ENCODE measurements at regions not wholly inside any gene's neighbourhood (a gene's known extent, or its start where the extent isn't known, plus 50 kb on each side); places are given as distances from the start of the nearest gene placed in this dataset.

DNA sequence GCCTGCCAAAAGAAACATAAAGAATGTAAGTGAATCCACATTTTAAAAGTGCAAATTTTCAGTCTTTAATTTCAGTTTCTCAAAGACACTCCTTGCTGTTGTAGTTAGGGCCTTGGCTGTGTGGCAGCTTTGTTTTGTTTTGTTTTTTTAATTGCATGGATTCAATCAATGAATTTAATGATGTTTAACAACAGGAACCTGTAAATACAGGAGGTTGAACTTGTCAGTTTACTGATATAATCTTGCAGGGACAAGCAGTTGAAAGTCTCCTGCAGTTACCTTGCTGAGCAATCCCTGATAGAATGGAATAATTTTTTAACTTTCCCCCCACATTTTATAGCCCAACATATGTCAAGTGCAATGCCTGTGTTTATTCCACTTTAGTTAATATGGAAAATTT lies 528.3 kb upstream of the PCDH7 start:
- TF ChIP-seq, protein P1, sequence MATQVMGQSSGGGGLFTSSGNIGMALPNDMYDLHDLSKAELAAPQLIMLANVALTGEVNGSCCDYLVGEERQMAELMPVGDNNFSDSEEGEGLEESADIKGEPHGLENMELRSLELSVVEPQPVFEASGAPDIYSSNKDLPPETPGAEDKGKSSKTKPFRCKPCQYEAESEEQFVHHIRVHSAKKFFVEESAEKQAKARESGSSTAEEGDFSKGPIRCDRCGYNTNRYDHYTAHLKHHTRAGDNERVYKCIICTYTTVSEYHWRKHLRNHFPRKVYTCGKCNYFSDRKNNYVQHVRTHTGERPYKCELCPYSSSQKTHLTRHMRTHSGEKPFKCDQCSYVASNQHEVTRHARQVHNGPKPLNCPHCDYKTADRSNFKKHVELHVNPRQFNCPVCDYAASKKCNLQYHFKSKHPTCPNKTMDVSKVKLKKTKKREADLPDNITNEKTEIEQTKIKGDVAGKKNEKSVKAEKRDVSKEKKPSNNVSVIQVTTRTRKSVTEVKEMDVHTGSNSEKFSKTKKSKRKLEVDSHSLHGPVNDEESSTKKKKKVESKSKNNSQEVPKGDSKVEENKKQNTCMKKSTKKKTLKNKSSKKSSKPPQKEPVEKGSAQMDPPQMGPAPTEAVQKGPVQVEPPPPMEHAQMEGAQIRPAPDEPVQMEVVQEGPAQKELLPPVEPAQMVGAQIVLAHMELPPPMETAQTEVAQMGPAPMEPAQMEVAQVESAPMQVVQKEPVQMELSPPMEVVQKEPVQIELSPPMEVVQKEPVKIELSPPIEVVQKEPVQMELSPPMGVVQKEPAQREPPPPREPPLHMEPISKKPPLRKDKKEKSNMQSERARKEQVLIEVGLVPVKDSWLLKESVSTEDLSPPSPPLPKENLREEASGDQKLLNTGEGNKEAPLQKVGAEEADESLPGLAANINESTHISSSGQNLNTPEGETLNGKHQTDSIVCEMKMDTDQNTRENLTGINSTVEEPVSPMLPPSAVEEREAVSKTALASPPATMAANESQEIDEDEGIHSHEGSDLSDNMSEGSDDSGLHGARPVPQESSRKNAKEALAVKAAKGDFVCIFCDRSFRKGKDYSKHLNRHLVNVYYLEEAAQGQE (IDR thresholded peaks at IDR 0.05; ENCODE audit: insufficient read depth in 1 of 2, low read depth in 2 of 2, low read length in 2 of 2) = no peak
- TF ChIP-seq POLR2AphosphoS5 (IDR thresholded peaks at IDR 0.05; ENCODE audit: low read depth, low read length) = no peak

Measured in PFSK-1 (cell line).